ENCODE measurements at regions not wholly inside any gene's neighbourhood (a gene's known extent, or its start where the extent isn't known, plus 50 kb on each side); places are given as distances from the start of the nearest gene placed in this dataset.

DNA sequence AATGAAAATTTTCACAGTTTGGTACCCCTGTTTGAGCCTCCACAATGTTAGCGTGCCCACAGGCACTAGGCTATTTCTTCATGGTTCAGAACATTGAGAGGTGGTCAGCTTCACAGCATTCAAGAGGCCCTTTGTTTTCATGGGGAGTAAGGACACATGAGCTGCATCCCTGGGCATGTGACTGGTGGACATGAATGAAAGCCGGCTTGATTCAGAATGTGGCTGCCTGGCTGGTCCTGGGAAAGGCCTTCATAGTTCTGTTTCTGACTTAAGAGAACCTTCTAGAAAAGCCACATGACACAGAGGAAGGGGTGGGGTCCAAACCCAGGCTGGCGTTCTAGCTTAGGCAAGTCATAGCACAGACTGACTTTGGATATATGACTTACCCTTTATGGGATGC is 420.6 kb downstream of the CMPK2 start:
- TF ChIP-seq, protein P1, sequence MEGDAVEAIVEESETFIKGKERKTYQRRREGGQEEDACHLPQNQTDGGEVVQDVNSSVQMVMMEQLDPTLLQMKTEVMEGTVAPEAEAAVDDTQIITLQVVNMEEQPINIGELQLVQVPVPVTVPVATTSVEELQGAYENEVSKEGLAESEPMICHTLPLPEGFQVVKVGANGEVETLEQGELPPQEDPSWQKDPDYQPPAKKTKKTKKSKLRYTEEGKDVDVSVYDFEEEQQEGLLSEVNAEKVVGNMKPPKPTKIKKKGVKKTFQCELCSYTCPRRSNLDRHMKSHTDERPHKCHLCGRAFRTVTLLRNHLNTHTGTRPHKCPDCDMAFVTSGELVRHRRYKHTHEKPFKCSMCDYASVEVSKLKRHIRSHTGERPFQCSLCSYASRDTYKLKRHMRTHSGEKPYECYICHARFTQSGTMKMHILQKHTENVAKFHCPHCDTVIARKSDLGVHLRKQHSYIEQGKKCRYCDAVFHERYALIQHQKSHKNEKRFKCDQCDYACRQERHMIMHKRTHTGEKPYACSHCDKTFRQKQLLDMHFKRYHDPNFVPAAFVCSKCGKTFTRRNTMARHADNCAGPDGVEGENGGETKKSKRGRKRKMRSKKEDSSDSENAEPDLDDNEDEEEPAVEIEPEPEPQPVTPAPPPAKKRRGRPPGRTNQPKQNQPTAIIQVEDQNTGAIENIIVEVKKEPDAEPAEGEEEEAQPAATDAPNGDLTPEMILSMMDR (IDR thresholded peaks at IDR 0.05): no peak
- no peak for TF ChIP-seq ZFX (IDR thresholded peaks at IDR 0.05; ENCODE audit: borderline replicate concordance)

All from 22Rv1 (cell line).